ENCODE measurements at regions not wholly inside any gene's neighbourhood (a gene's known extent, or its start where the extent isn't known, plus 50 kb on each side); places are given as distances from the start of the nearest gene placed in this dataset.

GRCh38 chr9:106130374-106130773 lies 436.0 kb downstream of the TMEM38B start:
- Histone ChIP-seq H3K4ac (ENCODE audit: low read depth, low read length) (no peak overlapping the region), H3K4me1 (ENCODE audit: insufficient read depth, low read length) (no peaks in the 10 kb centered on the region), H3K56ac (ENCODE audit: insufficient read length, low read depth, low read length) (no peak overlapping the region), H2AFZ (ENCODE audit: low read length) (no peak overlapping the region), H2BK15ac (ENCODE audit: low read depth, low read length) (no peak overlapping the region), H3T11ph (ENCODE audit: low read length) (no peak overlapping the region), H3K23ac (ENCODE audit: insufficient read length, low read depth, low read length) (no peak overlapping the region), H4K5ac (ENCODE audit: insufficient read length, low read depth, low read length) (no peak overlapping the region), H2AK5ac (ENCODE audit: insufficient read length, low read length) (no peak overlapping the region), H3K14ac (ENCODE audit: insufficient read depth, low read length) (no peak overlapping the region), H3K79me1 (ENCODE audit: insufficient read depth, low read depth, low read length, poor library complexity, severe bottlenecking) (no peaks in the 10 kb centered on the region), H3K18ac (ENCODE audit: insufficient read length, low read depth, low read length) (no peak overlapping the region), H3K27ac (ENCODE audit: insufficient read length, low read depth, low read length) (no peak overlapping the region), H3K9me3 (ENCODE audit: control insufficient read depth, low read depth, low read length) (no peaks in the 10 kb centered on the region), H3K27me3 (ENCODE audit: insufficient read depth, low read length) (no peaks in the 10 kb centered on the region), H3K79me2 (ENCODE audit: insufficient read depth, low read length) (no peaks in the 10 kb centered on the region), H2BK5ac (ENCODE audit: insufficient read length, low read length) (no peak overlapping the region), H4K8ac (replicated peaks; ENCODE audit: insufficient read length, low read depth, low read length) (no peak overlapping the region), H3K23me2 (ENCODE audit: insufficient read length, low read depth, low read length, poor library complexity, severe bottlenecking) (no peaks in the 10 kb centered on the region), H2BK12ac (ENCODE audit: insufficient read length, low read depth, low read length) (no peak overlapping the region), H4K20me1 (ENCODE audit: control insufficient read depth, insufficient read depth, insufficient read length) (no peaks in the 10 kb centered on the region), H2BK20ac (ENCODE audit: low read depth, low read length, poor library complexity, severe bottlenecking) (no peak overlapping the region), H2BK120ac (ENCODE audit: low read depth, low read length, poor library complexity, severe bottlenecking) (no peak overlapping the region), H3K4me2 (ENCODE audit: insufficient read depth, insufficient read length, low read length) (no peak overlapping the region), H4K91ac (ENCODE audit: insufficient read length, low read depth, low read length) (no peak overlapping the region), H3K9ac (ENCODE audit: extremely low read depth, insufficient read length, low read length) (no peak overlapping the region)
- Mint-ChIP-seq H3K4me3 (no peak overlapping the region), H3K36me3 (ENCODE audit: insufficient read depth in 1 of 3, low read depth in 3 of 3) (no peaks in the 10 kb centered on the region; a peak in 1 of 7 replicates), H3K4me1 (no peaks in the 10 kb centered on the region), H3K9me3 (peaks cover 4 to 5% of the 10 kb centered on the region in 2 experiments; a peak in 3 of 5 replicates), H3K27me3 (ENCODE audit: low read depth) (no peaks in the 10 kb centered on the region), H3K27ac (no peak overlapping the region)
- TF ChIP-seq, protein P1, sequence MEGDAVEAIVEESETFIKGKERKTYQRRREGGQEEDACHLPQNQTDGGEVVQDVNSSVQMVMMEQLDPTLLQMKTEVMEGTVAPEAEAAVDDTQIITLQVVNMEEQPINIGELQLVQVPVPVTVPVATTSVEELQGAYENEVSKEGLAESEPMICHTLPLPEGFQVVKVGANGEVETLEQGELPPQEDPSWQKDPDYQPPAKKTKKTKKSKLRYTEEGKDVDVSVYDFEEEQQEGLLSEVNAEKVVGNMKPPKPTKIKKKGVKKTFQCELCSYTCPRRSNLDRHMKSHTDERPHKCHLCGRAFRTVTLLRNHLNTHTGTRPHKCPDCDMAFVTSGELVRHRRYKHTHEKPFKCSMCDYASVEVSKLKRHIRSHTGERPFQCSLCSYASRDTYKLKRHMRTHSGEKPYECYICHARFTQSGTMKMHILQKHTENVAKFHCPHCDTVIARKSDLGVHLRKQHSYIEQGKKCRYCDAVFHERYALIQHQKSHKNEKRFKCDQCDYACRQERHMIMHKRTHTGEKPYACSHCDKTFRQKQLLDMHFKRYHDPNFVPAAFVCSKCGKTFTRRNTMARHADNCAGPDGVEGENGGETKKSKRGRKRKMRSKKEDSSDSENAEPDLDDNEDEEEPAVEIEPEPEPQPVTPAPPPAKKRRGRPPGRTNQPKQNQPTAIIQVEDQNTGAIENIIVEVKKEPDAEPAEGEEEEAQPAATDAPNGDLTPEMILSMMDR (conservative IDR thresholded peaks at IDR 0.05), result no peak
- no CpG with 5 or more reads among the region's 2 CpGs for WGBS (ENCODE audit: extremely low coverage, insufficient read length, low lambda C conversion rate)
- DNase-seq, result no peak

Measured in H9 (cell line).